ENCODE measurements at regions not wholly inside any gene's neighbourhood (a gene's known extent, or its start where the extent isn't known, plus 50 kb on each side); places are given as distances from the start of the nearest gene placed in this dataset.

DNA sequence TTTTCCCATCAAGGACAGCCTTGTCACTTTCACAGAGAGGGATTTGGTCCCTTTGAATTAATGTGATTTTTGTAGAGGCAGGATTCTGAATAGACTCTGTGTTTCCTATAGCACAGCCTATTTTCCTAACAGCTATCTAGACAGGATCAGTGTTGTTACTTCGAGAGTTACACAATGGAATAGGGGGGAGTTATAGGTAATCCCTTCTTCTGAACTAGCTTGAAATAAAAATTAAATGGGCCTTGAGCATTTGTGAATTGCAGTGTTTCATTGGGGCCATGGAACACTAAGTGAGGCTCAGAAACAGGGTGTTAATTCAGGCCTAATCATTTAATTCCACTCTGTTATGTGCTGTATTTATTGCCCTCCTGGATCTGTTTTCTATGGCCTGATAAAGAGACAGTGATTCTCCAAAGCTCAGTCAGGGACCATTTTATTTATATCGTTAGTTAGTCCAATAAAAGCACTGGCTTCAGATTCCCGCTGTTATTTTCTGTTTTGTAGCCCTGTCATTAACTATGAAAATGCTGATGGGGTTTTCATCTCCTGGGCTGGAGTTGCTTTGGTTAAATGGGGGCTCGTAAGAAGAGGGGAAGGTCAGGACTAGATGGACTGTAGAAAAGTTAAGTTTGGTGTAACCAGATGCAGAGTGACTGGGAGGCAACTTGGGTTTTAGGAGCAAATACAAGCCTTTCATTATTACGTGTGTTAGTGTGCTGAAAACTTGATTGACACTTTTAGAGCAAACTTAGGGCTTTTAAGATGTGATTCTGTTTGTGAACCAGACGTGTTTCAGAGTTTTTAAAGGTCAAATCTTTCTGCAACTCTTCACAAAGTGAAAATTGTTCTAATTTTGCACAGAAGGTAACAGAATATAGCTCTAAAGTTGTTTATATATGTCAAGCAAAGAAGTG, 461.0 kb upstream of the HNRNPA3 start:
- Histone ChIP-seq H3K27ac (no peak overlapping the region), H3K27me3 (no peaks in the 10 kb centered on the region), H3K4me1 (peaks cover 0 to 16% of the 10 kb centered on the region in 2 donors), H3K9me3 (no peaks in the 10 kb centered on the region), H3K36me3 (no peaks in the 10 kb centered on the region), H3K4me3 (no peak overlapping the region)
- TF ChIP-seq, protein P1, sequence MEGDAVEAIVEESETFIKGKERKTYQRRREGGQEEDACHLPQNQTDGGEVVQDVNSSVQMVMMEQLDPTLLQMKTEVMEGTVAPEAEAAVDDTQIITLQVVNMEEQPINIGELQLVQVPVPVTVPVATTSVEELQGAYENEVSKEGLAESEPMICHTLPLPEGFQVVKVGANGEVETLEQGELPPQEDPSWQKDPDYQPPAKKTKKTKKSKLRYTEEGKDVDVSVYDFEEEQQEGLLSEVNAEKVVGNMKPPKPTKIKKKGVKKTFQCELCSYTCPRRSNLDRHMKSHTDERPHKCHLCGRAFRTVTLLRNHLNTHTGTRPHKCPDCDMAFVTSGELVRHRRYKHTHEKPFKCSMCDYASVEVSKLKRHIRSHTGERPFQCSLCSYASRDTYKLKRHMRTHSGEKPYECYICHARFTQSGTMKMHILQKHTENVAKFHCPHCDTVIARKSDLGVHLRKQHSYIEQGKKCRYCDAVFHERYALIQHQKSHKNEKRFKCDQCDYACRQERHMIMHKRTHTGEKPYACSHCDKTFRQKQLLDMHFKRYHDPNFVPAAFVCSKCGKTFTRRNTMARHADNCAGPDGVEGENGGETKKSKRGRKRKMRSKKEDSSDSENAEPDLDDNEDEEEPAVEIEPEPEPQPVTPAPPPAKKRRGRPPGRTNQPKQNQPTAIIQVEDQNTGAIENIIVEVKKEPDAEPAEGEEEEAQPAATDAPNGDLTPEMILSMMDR (IDR thresholded peaks at IDR 0.05), result no peak
- no peak for DNase-seq (ENCODE audit: low spot score)

DNA sequence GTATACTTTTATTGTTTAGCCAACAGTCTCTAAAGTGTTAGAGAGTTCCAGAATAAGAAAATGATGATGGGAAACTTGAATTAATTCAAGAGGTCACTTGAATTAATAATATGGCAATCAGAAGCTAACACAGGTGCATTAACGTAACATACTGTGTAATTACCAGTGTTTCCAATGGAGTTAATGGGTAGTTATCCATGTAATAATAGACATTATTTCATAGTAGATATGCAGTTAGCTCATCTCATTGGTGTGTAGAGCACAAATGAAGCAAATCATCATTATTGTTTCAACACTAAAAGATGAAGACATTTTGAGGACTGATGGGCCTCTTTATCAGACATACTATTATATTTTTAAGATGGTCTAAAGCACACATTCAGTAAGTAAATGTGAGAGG, 460.3 kb upstream of the HNRNPA3 start:
- TF ChIP-seq, protein P1 (IDR thresholded peaks at IDR 0.05), result no peak
- H3K36me3 ChIP-seq, result no peaks in the 10 kb centered on the region
- H3K27me3 ChIP-seq, result no peaks in the 10 kb centered on the region
- no peak overlapping the region for H3K4me3 ChIP-seq
- H3K4me1 ChIP-seq, result peaks cover 0 to 16% of the 10 kb centered on the region in 2 donors
- H3K9me3 ChIP-seq, result no peaks in the 10 kb centered on the region
- no peak for DNase-seq (ENCODE audit: low spot score)
- H3K27ac ChIP-seq, result no peak overlapping the region

DNA sequence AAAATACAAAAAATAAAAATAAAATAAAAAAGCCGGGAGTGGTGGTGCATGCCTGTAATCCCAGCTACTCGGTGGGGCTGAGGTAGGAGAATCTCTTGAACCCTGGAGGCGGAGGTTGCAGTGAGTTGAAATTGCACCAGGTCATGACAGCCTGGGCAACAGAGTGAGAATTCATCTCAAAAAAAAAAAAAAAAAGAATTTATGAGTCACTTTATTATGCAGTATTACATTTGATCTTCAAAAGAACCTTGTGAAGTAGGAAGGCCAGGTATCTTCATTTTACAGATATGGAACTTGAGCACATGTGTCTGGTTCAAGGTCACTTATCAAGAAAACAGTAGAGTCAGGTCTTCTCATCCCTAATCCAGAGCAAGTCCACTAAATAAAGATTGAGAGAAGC, 459.4 kb upstream of the HNRNPA3 start:
- no peaks in the 10 kb centered on the region for H3K36me3 ChIP-seq
- peaks cover 0 to 16% of the 10 kb centered on the region in 2 donors for H3K4me1 ChIP-seq
- no peaks in the 10 kb centered on the region for H3K9me3 ChIP-seq
- no peak overlapping the region for H3K27ac ChIP-seq
- no peak for DNase-seq (ENCODE audit: low spot score)
- TF ChIP-seq, protein P1 (IDR thresholded peaks at IDR 0.05), result no peak
- no peak overlapping the region for H3K4me3 ChIP-seq
- no peaks in the 10 kb centered on the region for H3K27me3 ChIP-seq

DNA sequence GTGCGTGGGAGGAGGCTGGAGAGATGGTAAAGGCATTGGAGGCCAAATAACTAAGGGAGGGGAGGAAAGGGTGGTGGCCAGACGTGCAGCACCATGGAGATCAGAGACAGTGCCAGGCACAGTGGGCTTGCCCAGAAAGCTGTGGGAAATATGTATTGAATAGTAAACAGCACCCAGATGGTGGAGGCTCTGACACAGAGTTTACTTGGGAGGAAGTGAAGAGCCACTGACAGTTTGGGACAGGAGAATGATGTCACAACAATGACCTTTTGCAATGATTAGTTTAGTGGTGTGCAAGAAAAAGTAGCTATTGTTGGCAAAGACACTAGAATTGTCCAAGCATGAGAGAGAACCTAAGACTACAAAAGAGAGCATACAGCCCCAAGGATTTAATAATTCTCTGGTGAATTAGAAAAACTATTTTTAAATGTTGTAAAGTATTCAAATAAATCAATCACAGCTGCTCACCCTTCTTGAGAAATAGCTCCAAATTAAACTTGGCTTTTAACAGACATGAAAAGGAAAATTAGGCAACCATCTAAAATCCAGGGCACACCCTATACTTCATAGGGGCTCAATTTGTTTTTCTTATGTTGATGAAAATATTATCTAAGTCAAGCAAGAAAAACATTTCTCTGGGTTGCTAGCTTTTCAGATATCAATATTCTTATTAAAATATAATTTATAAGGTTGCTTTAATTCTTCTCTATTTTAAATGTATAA, 458.7 kb upstream of the HNRNPA3 start:
- H3K27ac ChIP-seq, result no peak overlapping the region

DNA sequence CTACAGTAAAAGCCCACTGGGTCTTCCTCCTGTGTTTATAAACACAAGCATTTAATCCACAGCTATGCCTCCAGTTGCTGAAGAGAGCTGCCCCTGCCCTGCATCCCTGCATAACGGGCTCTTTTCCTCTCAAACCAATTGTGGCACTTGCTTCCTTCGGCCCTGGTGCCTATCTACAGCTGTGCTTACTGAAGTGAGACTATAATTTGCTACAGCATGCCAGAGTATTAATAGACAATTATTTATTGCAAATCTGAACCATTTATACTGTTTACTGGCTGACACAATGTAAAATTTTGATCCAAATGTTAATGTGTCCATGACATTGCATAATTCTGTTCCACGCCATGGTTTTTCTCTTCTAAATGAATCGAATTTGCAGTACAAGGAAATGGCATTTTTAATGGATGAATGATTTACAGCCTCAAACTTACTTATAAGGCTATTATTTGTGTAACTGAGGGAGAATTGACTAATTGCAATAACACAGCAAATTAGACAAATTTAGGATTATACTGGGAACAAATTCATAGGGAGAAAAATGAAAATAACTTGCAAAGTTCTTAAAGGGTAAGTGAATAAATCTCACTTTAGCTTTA, 457.0 kb upstream of the HNRNPA3 start:
- DNase-seq (ENCODE audit: low spot score), result no peak
- TF ChIP-seq, protein P1 (IDR thresholded peaks at IDR 0.05), result no peak

More for the DNA sequence above, 458.7 kb upstream of the HNRNPA3 start:
- H3K4me1 ChIP-seq, result peaks cover 0 to 16% of the 10 kb centered on the region in 2 donors
- H3K27me3 ChIP-seq, result no peaks in the 10 kb centered on the region
- no peaks in the 10 kb centered on the region for H3K36me3 ChIP-seq
- no peak overlapping the region for H3K4me3 ChIP-seq
- DNase-seq (ENCODE audit: low spot score), result peak; percentile 64
- H3K9me3 ChIP-seq, result no peaks in the 10 kb centered on the region
- TF ChIP-seq, protein P1 (IDR thresholded peaks at IDR 0.05), result no peak

More for the DNA sequence above, 457.0 kb upstream of the HNRNPA3 start:
- no peaks in the 10 kb centered on the region for H3K27me3 ChIP-seq
- H3K9me3 ChIP-seq, result no peaks in the 10 kb centered on the region
- H3K36me3 ChIP-seq, result no peaks in the 10 kb centered on the region
- peaks cover 0 to 16% of the 10 kb centered on the region in 2 donors for H3K4me1 ChIP-seq
- H3K4me3 ChIP-seq, result no peak overlapping the region
- H3K27ac ChIP-seq, result no peak overlapping the region
